Smooth muscle cell (in vitro differentiated cells): ENCODE measurements at regions not wholly inside any gene's neighbourhood (a gene's known extent, or its start where the extent isn't known, plus 50 kb on each side); places are given as distances from the start of the nearest gene placed in this dataset.

Source experiments
- DNase-seq: peaks from one replicate; lab custom pipeline; 2025; ENCODE audit not compliant: unreplicated experiment; lab: John Stamatoyannopoulos, UW
- H2AFZ ChIP-seq: fragments of 200-600 bp; sonication (generic); 2 replicates; pipeline ENCODE4 v1.6.0; 2016; ENCODE audit warnings: antibody characterized with exemption, low read depth, mild to moderate bottlenecking
- H3F3A ChIP-seq: fragments of 200-600 bp; sonication (generic); 2 replicates; pipeline ENCODE4 v1.6.0; 2017; ENCODE audit warnings: antibody characterized with exemption, low read depth
- H3K27ac ChIP-seq: fragments of 200-600 bp; sonication (generic); 2 replicates; pipeline ENCODE4 v1.5.1; 2016; ENCODE audit warnings: low read depth, mild to moderate bottlenecking
- H3K27me3 ChIP-seq: fragments of 200-600 bp; sonication (generic); 2 replicates; pipeline ENCODE4 v1.6.1; 2016; ENCODE audit warnings: low read depth, mild to moderate bottlenecking
- H3K36me3 ChIP-seq: fragments of 200-600 bp; sonication (generic); 2 replicates; pipeline ENCODE4 v1.5.1; 2016; ENCODE audit warnings: low read depth
- H3K4me1 ChIP-seq: fragments of 200-600 bp; sonication (generic); 2 replicates; pipeline ENCODE4 v1.5.1; 2016; ENCODE audit warnings: low read depth
- H3K4me2 ChIP-seq: fragments of 200-600 bp; sonication (generic); 2 replicates; pipeline ENCODE4 v1.6.0; 2016; ENCODE audit warnings: mild to moderate bottlenecking
- H3K4me3 ChIP-seq: fragments of 200-600 bp; sonication (generic); 2 replicates; pipeline ENCODE4 v1.5.1; 2016; ENCODE audit warnings: mild to moderate bottlenecking
- H3K79me2 ChIP-seq: fragments of 200-600 bp; sonication (generic); 2 replicates; pipeline ENCODE4 v1.6.0; 2016; ENCODE audit warnings: low read depth, mild to moderate bottlenecking
- H3K9ac ChIP-seq: fragments of 200-600 bp; sonication (generic); 2 replicates; pipeline ENCODE4 v1.6.0; 2016; ENCODE audit warnings: low read depth
- H3K9me3 ChIP-seq: fragments of 200-600 bp; sonication (generic); replicated peaks from 2 replicates; pipeline ENCODE4 v1.5.1; 2016; ENCODE audit warnings: low read depth
- H4K20me1 ChIP-seq: fragments of 200-600 bp; sonication (generic); 2 replicates; pipeline ENCODE4 v1.6.0; 2016; ENCODE audit warnings: low read depth
- WGBS: methylation state at CpG from one replicate; pipeline ENCODE4 v1.1.7; 2016; ENCODE audit warnings: low lambda C conversion rate; 5-methylcytosine and 5-hydroxymethylcytosine counted together
- TF ChIP-seq, protein P1 (sequence below): fragments of 200-600 bp; sonication (generic); IDR thresholded peaks from 2 replicates; pipeline ENCODE4 v1.5.1; 2017; ENCODE audit warnings: borderline replicate concordance, mild to moderate bottlenecking, antibody characterized with exemption; ENCODE audit not compliant: insufficient read depth, poor library complexity, severe bottlenecking

DNA sequence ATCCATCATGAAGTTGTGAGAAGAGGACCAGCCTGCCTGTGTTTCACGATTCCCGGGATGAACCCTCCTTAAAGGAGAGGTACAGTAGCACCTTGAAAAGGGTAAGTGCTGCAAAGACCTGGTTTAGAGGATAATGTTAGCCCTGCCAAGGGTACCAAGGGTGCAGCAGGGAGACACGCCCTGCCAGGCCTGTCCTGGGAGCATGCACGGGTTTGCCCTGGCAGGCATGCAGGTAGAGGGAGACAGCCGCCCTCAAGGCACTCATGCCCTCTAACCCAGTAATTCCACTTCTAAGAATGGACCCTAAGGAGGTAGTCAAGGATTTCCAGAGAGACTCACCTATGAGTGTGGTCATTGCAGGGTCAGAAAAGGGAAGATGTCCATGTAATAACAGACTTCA, 65.0 kb downstream of the DIO3 start:
- WGBS, result 97% methylated on average over 5 of the region's 5 CpGs
- TF ChIP-seq, protein P1, sequence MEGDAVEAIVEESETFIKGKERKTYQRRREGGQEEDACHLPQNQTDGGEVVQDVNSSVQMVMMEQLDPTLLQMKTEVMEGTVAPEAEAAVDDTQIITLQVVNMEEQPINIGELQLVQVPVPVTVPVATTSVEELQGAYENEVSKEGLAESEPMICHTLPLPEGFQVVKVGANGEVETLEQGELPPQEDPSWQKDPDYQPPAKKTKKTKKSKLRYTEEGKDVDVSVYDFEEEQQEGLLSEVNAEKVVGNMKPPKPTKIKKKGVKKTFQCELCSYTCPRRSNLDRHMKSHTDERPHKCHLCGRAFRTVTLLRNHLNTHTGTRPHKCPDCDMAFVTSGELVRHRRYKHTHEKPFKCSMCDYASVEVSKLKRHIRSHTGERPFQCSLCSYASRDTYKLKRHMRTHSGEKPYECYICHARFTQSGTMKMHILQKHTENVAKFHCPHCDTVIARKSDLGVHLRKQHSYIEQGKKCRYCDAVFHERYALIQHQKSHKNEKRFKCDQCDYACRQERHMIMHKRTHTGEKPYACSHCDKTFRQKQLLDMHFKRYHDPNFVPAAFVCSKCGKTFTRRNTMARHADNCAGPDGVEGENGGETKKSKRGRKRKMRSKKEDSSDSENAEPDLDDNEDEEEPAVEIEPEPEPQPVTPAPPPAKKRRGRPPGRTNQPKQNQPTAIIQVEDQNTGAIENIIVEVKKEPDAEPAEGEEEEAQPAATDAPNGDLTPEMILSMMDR, result no peak
- H3K4me3 ChIP-seq, result no peak overlapping the region

GRCh38 chr14:101627915-101628262, 66.6 kb downstream of the DIO3 start:
- no peaks in the 10 kb centered on the region for H3F3A ChIP-seq
- H4K20me1 ChIP-seq, result no peaks in the 10 kb centered on the region
- H3K27ac ChIP-seq, result no peak overlapping the region
- TF ChIP-seq, protein P1, result no peak
- no peak overlapping the region for H3K9ac ChIP-seq
- H3K27me3 ChIP-seq, result no peaks in the 10 kb centered on the region
- no peaks in the 10 kb centered on the region for H3K79me2 ChIP-seq
- no peaks in the 10 kb centered on the region for H3K9me3 ChIP-seq
- no peaks in the 10 kb centered on the region for H3K36me3 ChIP-seq
- 90% methylated on average over 16 of the region's 16 CpGs for WGBS
- peaks cover 8% of the 10 kb centered on the region for H3K4me1 ChIP-seq
- no peak overlapping the region for H2AFZ ChIP-seq
- DNase-seq, result no peak
- no peak overlapping the region for H3K4me3 ChIP-seq
- H3K4me2 ChIP-seq, result peak overlapping the region; percentile 84

More for the DNA sequence above, 65.0 kb downstream of the DIO3 start:
- no peaks in the 10 kb centered on the region for H3K27me3 ChIP-seq
- peaks cover 8% of the 10 kb centered on the region for H3K4me1 ChIP-seq
- no peak overlapping the region for H3K4me2 ChIP-seq
- no peaks in the 10 kb centered on the region for H4K20me1 ChIP-seq
- H2AFZ ChIP-seq, result no peak overlapping the region
- H3F3A ChIP-seq, result no peaks in the 10 kb centered on the region
- no peak overlapping the region for H3K9ac ChIP-seq
- no peaks in the 10 kb centered on the region for H3K79me2 ChIP-seq
- H3K36me3 ChIP-seq, result no peaks in the 10 kb centered on the region
- DNase-seq, result no peak
- H3K9me3 ChIP-seq, result no peaks in the 10 kb centered on the region
- no peak overlapping the region for H3K27ac ChIP-seq

GRCh38 chr14:101628471-101628966, 67.2 kb downstream of the DIO3 start:
- H3K36me3 ChIP-seq, result no peaks in the 10 kb centered on the region
- H3K9ac ChIP-seq, result no peak overlapping the region
- H3K4me2 ChIP-seq, result peak overlapping the region; percentile 84
- WGBS, result 7% methylated on average over 44 of the region's 44 CpGs
- H3K4me3 ChIP-seq, result no peak overlapping the region
- no peaks in the 10 kb centered on the region for H3K27me3 ChIP-seq
- H3K79me2 ChIP-seq, result no peaks in the 10 kb centered on the region
- no peaks in the 10 kb centered on the region for H3K9me3 ChIP-seq
- H2AFZ ChIP-seq, result peak overlapping the region; percentile 81
- no peak overlapping the region for H3K27ac ChIP-seq
- DNase-seq, result peak; percentile 67
- peaks cover 8% of the 10 kb centered on the region for H3K4me1 ChIP-seq
- TF ChIP-seq, protein P1, result peak; percentile 97
- H4K20me1 ChIP-seq, result no peaks in the 10 kb centered on the region
- no peaks in the 10 kb centered on the region for H3F3A ChIP-seq

- H4K20me1 ChIP-seq, result no peaks in the 10 kb centered on the region
- no peaks in the 10 kb centered on the region for H3K79me2 ChIP-seq
- no peak overlapping the region for H3K27ac ChIP-seq
- H3K36me3 ChIP-seq, result no peaks in the 10 kb centered on the region
- H3K9ac ChIP-seq, result no peak overlapping the region
- TF ChIP-seq, protein P1, result no peak
- no peaks in the 10 kb centered on the region for H3K27me3 ChIP-seq
- 88% methylated on average over 8 of the region's 8 CpGs for WGBS
- no peaks in the 10 kb centered on the region for H3K9me3 ChIP-seq
- H3K4me1 ChIP-seq, result peaks cover 8% of the 10 kb centered on the region
- no peaks in the 10 kb centered on the region for H3F3A ChIP-seq
- DNase-seq, result no peak
- no peak overlapping the region for H3K4me3 ChIP-seq
- peak overlapping the region; percentile 84 for H3K4me2 ChIP-seq
- peak overlapping the region; percentile 81 for H2AFZ ChIP-seq
Observed at GRCh38 chr14:101628975-101629374, 67.7 kb downstream of the DIO3 start.
